ENCODE measurements at regions not wholly inside any gene's neighbourhood (a gene's known extent, or its start where the extent isn't known, plus 50 kb on each side); places are given as distances from the start of the nearest gene placed in this dataset.
"Not testable (repeated sequence)": the region's sequence is repeated elsewhere in the genome, so short reads cannot be mapped to it uniquely, and the experiment has no call there.

DNA sequence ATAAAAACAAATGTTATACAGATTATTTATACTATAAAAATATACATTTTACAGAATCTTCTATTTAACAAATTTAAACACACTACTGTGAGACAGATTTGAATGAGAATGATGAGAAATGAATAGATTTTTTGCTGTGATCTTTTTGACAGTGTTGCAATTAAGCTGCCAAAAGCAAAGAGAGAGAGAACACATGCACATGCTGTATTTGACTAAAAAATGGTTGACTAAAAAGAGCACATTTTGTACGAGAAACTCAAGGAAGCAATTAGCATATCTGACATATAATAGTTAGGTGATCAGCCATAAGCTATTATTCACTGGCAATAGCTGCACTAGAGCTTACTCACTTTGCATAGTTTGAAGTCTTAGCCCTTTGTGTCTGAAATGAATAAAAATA is 115.8 kb downstream of the SYT10 start:
- no peak for DNase-seq

DNA sequence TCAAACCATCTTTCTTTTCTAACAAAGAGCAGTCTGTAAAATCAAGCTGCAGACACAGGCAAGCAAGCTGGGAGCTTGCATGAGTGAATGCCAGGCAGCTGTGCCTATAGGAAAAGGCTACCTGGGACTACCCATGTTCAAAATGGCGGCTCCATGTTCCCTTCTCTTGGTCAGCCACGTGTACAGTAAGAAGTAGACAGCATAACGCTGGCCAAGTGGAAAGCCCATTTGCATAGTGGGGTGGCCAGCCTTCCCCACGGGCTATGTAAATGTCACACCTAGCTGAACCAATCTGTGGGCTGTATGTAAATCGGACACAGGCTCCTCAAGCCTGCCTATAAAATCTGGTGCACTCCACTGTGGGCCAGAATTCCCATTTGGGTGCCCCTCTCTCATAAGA is 117.1 kb downstream of the SYT10 start:
- DNase-seq, result peak; percentile 55

DNA sequence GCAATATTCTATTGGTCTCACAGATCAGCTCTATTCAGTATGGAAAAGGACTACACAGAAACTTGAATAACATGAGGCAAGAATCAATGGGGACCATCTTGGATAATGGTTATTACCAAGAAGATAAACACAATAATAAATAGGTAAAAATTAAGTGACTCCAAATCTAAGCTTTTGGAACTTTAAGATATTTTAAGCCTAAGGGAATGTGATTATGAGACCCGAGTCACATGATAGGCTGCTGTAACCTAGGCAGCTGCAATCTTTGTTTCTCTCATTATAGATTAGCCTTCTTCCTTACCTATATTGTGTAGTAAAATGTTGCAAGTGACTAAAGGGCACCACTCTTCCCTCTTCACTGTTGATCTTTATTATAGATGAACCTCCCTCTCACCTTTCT is 121.9 kb downstream of the SYT10 start:
- DNase-seq, result no peak

DNA sequence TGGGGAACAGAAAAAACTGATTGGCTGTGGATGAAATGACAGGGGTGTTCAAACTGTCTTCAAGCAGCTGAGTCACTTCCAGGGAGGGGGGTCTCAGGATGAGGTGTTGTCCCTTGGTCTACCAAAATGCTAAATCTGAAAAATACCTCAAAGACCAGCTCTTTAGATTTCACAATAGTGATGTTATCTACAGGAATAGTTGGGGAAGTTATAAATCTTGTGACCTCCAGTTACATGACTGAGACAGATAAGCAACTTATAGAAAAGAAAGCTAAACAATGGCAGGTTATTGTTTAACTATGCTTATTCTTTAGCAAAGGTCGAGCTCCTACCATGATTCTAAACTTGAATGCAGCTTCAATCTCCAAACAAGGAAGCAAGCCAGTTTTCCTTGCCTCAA is 125.4 kb downstream of the SYT10 start:
- DNase-seq, result no peak

DNA sequence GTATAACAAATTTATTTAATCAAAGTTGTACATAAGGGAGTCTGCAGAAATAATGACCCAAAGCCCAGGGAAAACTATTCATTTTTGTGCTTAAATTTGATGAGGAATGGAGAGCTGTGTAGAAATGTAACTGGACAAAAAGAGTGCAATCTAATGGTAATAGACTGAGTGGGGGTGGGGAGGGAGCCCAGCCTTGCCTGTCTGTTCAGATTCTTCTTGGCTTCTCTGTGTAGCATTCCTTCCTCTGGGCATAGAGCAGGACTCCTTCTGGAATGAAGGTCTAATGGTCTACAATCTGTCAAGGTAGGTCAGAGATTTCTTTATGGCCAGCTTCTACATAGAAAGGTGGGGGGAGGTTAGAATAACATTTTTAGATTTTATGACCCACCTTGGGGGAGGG is 126.1 kb downstream of the SYT10 start:
- DNase-seq, result no peak

DNA sequence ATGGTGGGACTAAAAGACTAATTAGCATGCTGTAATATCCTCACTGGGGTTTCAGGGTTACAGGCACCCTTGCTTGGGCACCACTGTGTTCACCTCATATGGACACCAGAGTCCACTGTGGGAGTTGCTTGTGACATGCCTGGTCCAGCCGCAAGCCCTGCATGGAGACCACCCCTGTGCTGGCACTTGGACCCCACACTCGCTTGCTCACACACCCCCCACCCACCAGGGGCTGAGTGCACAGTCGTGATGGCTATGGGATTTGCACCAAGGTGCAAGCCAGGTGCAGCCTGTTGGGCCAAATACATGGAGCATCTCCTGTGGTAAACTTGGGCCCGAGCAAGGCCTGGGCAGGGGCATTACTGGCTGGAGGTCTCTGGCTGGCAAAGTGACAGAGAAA is 129.1 kb downstream of the SYT10 start:
- no peak for DNase-seq

DNA sequence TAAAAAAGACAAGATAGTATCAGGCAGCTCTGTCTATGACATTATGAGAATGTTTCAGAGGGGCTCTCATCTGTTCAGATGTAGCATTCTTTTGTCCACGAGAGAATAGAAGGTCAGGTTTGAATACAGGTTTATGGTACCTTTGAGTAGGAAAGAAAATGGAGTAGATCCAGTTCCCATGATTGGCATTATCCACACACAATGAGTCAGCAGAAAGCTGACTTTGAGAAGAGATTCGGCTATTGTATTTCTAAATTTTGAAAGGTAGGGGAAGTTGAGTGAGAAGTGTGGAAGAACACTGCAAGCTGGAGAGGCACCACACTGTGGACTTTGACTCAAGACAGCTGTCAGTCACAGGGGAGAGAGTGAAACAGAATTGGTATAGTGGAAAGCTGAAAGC is 135.4 kb downstream of the SYT10 start:
- no peak for DNase-seq

DNA sequence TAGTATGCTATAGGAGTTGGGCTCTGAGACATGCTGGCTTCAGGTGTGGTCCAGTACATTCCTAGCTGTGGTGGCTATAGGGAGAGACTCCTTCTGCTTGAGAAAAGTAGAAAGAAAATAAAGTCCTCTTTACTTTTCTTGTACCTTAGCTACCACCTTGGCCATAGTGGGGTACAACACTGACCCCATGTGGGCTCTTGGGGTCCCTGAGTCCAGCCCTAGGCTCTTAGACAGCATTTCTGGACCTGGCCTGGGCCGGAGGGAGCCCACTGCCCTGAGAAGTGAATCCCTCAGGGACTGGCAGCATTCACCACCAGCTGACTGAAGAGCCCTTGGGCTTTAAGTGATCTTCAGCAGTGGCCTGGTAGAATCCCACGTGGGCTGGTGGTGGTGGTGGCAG is 143.1 kb downstream of the SYT10 start:
- DNase-seq, result no peak

DNA sequence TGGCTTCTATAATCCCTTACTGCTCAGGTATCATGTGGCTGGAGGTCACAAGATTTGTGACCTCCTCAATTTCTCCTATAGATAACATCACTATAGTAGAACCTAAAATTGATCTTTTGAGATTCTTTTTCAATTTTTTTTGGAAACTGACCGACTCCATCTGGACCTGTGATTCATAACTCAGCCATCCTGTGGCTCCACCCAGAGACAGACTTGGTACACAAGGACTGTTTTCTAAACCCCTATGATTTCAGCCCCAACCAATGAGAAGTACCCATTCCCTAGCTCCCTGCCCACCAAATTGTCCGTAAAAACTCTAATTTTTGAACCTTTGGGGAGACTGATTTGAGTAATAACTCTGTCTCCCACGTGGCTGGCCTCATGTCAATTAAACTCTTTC is 148.9 kb downstream of the SYT10 start:
- no peak for DNase-seq

DNA sequence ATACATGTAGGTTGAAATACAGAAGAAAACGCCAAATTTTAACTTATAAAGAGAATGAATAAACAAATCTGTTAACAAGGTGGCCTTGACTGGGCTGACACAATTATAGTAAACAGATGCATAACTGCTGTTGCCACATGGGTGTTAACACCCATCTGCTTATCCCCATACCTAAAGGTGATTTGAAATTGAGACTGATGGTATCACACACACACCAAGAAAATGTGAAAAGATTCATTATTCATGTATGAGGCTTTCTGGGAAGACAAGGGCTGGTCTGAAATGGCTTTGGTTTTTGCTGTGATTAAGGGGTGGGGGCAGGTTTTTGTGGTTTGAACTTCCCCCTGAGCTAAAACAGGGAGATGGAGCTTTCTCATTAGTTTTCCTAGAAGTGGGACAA is 156.6 kb downstream of the SYT10 start:
- no peak for DNase-seq

DNA sequence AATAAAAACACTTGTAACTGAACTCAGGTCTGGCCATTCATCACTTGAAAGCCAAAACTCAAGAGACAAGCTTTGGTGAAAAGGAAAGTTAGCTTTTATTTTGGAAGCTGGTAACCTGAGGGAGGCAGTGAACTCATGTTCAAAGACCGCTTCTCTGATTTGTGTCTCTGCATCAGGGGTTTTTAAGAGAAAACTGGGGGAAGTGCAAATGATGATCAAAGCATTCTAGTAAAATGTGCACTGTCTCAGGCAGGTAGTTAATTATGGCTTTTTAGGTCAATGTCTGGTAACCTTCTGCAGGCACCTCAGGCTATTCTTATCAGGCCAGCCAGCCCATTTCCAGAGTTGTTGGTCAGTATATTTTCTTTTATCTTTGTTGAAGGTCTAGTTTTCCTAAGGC is 162.2 kb downstream of the SYT10 start:
- DNase-seq, result no peak

DNA sequence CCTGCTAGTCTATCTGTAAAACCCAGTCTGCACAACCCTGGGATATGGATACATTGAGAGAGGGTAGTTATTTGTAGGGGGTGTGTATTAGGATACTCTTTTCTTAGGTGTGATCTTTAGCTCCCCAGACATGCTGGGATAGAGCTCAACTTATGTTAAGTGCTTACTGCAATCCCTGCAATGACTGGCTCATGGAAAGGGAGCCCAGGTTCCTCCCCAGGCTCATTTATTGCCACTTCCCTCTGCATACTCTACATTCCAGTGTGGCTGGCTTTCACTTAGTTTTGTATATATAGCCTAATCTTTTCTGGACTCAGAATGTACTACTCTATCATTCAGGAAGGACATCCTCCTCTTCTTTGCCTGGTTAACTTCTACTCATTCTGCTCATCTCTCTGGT is 172.0 kb downstream of the SYT10 start:
- no peak for DNase-seq

DNA sequence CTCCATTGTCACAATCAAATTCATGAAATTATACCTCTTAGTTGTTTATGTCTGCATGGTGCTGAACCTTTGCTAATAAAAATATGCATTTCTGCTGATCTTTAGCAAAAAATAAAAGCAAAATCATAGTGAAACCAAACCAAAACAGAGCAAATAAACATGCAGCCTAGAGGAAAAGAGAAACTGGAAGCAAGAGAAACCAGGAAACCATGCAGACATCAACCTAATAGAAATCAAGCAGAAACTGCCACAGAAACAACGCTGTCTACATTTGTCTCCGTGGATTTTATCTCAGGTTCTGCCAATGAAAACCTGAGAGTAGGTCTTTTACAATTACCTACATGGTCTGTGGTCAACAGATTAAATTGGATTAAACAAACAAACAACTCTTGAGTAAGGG is 173.7 kb downstream of the SYT10 start:
- DNase-seq, result no peak

DNA sequence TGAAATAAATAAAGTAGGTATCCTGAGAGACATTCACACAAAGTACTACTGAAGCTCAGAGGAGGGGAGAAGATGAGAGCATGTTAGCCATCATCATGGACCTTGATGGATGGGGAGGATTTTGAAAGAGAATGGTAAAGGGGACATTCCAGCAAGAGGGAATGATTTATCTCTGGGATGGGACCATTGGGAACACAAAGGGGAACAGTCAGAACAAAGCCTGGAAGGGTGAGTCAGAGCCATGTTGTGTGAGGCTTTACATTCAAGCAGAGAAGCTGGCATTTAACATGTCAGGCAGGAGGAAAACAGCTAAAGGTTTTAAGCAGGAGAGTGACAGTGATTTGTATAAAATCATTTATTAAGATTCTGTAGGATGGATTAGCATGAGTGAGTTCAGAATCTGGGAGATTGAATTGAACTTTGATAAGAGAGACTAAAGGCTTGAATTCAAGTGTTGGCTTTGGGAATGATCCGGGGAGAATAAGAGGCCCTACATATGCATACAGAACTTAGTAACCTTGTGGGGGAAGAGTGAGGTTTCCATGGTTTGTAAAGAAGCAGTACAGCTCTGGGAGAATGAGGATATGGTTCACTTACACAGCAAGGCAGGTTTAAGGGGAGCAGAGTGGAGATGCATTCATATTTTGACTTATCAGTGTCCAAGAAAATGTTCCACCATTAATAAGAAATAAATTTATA is 174.4 kb downstream of the SYT10 start:
- no peak for DNase-seq

DNA sequence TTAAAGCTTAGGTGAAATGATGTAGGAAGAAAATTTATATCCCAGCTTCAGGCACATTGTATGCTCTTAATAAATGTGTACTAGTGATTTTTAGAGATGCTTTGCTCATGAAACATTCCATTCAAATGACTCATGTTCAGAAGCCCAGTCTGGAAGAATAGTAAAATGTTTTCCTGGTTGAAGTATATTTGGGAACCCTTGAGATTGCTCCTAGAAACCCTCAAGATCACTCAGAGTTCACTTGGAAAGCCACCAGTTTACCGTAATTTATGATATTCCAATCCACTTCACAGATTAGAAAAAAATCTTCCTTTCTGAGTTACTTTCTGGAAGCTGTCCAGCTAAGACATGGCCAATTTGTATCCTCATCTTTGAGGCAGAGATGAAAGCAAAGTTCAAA is 186.4 kb downstream of the SYT10 start:
- DNase-seq, result no peak

DNA sequence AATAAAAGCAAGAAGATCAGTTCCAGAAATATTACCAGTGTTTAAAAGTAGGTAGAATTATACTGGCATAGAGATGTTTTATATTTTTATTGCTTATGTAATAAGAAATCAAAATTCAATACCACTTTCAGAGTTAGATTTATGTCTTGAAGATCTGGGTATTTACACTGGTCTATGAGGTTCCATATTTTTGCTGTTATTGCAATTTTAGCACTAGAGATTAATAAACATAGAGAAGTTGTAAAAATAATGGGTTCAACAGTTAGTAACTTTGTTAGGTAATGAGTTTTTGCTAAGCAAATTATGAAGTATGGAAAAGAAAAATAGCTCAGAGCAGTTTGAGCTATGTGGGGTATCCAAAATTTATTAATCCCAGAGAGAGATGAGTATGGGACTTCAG is 188.1 kb downstream of the SYT10 start:
- no peak for DNase-seq

DNA sequence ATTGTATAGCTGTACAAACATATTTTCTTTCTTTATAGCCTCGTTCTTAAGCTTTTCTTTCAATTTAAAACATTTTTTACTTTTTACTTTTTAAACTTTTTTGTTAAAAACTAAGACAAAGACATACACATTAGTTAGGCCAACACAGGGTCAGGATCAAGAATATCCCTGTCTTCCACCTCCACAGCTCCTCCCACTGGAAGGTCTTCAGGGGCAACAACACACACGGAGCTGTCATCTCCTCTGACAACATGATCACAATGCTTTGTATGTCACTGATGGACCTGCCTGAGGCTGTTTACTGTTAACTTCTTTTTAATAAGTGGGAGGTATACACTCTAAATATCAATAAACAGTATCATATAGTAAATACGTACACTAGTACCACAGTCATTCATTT is 191.3 kb downstream of the SYT10 start:
- DNase-seq, result no peak

DNA sequence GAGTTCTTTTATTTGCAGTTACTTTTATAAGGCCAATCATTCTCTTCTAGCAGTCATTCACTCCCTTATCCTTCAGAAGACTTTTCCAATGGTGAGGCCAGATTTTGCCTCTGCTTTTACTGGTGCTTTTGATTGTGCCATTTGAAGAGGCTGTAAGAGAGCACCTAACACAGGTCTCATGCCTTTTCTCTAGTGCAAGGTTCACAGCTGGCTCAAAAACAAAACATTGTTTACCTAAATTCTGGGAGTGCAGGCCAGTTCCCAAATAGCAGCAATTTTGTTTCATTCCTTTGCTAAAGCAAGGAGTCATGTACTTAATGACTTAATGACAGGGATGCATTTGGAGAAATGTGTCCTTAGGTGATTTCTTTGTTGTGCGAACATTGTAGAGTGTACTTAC is 192.0 kb downstream of the SYT10 start:
- DNase-seq, result no peak

DNA sequence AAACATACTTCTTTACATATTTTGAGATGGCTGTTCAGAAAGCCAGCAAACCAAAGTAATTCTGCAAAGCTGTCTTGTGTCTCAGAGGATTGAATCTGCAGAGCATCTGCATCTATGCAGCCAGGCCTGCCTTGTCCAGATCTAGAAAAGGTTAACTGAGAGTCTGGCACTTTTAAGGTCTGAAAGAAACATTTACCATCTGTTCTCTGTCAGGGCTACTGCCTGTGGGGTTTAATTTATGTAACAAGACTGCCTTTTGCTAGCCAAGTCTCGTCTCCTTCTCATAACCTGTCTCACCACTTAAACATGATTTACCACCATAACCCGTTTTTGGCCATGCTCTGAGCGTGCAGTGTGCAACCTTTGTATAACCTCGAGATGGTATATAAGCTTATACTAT is 194.2 kb downstream of the SYT10 start:
- no peak for DNase-seq

DNA sequence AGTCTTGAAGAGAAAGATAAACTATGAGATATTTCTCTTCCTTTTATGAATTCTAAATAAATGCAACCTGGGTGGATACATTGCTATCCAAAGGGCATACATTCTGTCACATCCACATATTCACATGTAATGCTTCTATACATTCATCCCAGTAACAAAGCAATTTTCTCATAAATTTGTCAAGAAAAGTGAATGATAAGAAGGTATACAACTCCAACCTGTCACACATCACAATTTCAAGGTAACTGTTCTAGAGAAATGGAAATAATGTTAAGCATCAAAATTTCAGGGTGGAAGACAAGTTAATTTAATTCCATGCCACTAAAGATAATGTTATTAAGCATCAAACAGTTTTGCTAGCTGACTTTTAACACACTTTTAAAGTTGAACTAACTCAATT is 212.9 kb downstream of the SYT10 start:
- DNase-seq, result no peak

DNA sequence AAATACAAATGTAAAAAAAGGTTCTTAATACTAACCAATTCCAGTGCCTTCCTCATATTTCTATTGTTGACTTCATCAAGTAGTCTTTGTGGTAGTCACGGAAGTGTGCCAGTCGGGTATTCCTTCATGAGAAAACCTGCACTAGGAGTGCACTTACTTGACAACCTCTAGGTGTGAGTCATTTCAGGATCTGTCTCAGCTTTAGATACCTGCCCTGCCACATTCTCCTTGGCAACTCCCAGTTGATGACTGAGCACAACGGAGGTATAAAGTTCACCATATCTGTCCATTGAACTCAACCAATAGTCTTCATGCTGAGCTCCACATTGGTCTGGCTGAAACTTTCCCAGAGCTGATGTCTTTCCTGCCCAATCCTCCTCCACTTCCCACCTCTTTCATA is 215.7 kb downstream of the SYT10 start:
- no peak for DNase-seq

DNA sequence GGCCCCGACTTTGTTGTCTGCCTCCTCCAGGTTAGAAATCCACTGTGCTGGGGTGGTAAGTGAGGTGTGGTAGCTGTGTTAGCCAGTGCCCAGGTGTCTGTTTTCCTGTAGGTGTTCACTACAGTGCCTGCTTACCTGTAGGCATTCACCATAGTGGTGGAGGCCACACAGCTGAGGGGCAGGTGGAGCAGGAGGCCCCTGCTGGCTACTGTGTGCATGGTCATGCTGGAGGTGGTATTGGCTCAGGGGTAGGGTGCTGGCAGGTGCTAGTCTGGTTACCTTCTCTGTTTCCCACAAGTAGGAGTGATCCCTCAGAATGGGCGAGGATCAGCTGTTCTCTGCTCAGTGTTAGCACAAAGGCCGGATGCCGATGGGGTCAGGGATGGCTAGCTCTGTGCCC is 217.3 kb downstream of the SYT10 start:
- DNase-seq, result no peak

DNA sequence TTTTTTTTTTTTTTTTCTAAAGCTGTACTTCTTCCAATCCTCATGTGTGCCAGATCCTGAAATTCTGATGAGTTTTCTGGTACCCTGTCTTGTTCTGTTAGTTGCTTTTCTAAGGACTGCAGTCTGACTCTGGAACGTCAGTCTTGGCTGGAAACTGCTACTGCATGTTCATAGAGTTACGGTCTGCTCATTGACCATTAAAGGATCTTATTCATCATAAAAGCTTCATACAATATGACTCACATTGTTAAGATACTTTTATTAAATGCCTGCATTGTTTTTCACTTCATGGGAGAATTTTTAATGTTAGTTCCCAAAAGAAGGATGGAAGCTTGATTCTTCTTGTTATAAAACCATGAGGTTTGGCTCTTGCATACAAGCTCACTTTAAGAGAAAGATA is 233.6 kb downstream of the SYT10 start:
- no peak for DNase-seq

DNA sequence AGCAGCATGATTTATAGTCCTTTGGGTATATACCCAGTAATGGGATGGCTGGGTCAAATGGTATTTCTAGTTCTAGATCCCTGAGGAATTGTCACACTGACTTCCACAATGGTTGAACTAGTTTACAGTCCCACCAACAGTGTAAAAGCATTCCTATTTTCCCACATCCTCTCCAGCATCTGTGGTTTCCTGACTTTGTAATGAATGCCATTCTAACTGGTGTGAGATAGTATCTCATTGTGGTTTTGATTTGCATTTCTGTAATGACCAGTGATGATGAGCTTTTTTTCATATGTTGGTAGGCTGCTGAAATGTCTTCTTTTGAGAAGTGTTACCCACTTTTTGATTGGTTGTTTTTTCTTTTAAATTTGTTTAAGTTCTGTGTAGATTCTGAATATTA is 245.2 kb downstream of the SYT10 start:
- DNase-seq, result not testable (repeated sequence)

DNA sequence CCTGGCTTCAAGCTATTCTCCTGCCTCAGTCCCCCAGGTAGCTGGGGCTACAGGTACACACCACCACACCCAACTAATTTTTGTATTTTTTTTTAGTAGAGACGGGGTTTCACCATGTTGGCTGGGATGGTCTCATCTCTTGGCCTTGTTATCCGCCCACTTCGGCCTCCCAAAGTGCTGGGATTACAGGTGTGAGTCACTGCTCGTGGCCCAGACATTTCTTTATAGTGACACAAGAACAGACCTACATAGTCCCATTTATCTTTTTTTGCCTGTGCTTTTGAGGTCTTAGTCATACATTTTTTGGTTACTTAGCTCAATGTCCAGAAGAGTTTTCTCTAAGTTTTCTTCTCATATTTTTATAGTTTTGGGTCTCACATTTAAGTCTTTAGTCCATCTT is 247.4 kb downstream of the SYT10 start:
- no peak for DNase-seq

DNA sequence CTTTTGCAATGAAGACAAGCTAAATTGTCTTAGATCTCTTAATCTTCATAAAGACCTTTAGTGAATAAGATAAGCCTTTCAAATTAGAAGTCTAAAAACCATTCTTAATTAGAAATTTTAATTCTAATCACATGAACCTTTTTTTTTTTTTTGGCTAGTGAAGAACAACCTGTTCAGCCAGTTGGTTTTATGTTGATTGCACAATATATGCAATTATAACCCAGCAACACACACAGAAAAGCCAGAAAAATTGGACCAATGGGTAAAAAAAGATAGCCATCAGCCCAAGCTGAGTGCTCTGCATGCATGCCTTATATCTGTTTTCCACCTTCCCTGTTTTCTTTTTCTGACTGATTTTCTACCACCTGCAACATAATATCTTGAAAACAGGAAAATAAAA is 252.2 kb downstream of the SYT10 start:
- no peak for DNase-seq

Data from NCI-H82 (cell line).